Sigmoid colon (tissue), 4 donors: ENCODE measurements at regions not wholly inside any gene's neighbourhood (a gene's known extent, or its start where the extent isn't known, plus 50 kb on each side); places are given as distances from the start of the nearest gene placed in this dataset.

Experiments
- CTCF ChIP-seq, 4 experiments: fragments of 450-650 bp in 3 of 4; fragments of 200-600 bp in 1 of 4; IDR thresholded peaks; one replicate each; pipeline ENCODE4 v1.5.1; 2016 to 2019; ENCODE audit warnings: antibody characterized with exemption in 4 of 4, mild to moderate bottlenecking in 3 of 4, moderate library complexity in 2 of 4
- POLR2A ChIP-seq, 2 donors: fragments of 450-650 bp; IDR thresholded peaks; one replicate each; pipeline ENCODE4 v1.6.1; 2016; ENCODE audit warnings: antibody characterized with exemption in 2 of 2, mild to moderate bottlenecking in 2 of 2, moderate library complexity in 2 of 2
- POLR2AphosphoS5 ChIP-seq, 4 donors: sonication (generic); formaldehyde crosslinking; IDR thresholded peaks; one replicate each; pipeline ENCODE4 v1.6.1; 2017; ENCODE audit warnings: antibody characterized with exemption in 4 of 4

DNA sequence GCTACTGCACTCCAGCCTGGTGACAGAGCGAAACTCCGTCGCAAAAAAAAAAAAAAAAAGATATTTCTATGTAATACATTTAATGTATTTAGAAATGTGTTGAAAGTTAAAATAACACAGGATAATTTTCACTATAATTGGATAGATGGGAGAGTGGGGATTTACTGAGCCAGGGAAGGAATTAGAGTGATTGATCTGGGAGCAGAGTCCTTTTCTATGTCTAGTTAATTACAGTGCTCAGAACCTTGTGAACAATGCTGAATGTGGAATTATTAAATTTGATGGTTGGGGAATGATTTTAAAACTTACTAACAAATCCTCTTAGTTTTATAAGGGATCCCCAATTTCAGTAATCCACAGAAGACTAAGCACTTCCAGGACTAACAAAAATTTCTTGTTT is 239.7 kb downstream of the CSNK1G3 start:
- TF ChIP-seq CTCF (IDR thresholded peaks at IDR 0.05) (no peak), POLR2AphosphoS5 (IDR thresholded peaks at IDR 0.05) (no peak), POLR2A (IDR thresholded peaks at IDR 0.05) (no peak)
